ENCODE measurements at regions not wholly inside any gene's neighbourhood (a gene's known extent, or its start where the extent isn't known, plus 50 kb on each side); places are given as distances from the start of the nearest gene placed in this dataset.
"Not testable (repeated sequence)": the region's sequence is repeated elsewhere in the genome, so short reads cannot be mapped to it uniquely, and the experiment has no call there.

- DNase-seq (ENCODE audit: low read depth, low spot score): no peak
- in situ Hi-C loops (cut with HindIII; ENCODE audit: low pct_unique_long_range_greater_than_20kb, low sequenced_read_pairs): no loop called here
Measured at GRCh38 chr6:69623357-69623756, 173.5 kb downstream of the LMBRD1 start.

DNA sequence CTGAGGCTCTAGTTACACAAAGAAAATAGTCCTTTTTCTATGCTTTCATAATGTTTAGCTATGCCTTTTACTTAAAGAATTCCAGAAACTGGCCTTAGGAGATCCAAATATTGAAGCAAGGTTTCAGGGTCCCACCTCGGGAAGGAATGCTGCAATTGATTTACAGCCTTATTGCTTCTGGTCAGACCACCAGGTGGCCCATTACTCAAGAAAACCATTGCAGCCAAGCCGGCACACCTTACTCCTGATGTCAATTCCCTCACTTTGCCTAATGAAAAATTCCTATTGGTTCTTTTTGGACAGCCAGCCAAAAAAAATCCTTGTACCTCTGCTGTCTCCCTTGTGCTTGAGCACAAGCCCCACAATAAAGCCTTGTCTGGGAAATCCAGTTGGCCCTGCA is 173.9 kb downstream of the LMBRD1 start:
- in situ Hi-C loops (cut with HindIII; ENCODE audit: low pct_unique_long_range_greater_than_20kb, low sequenced_read_pairs): no loop called here
- no peak for DNase-seq (ENCODE audit: low read depth, low spot score)

DNA sequence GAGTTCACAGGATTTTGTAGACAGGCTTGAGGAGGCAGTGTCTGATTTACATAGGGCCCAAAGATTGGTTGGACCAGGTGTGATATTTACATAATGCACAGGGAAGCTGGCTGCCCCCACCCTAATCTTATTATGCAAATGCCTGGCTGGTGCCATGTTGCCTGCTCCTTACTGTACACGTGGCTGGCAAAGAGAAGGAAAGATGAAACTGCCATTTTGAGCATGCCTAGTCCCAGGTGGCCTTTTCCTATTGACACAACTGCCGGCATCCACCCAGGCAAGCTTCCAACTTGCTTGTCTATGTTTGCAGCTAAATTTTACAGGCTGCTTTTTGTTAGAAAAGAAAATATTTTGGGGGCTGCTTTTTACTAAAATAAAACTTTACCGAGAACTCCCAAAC is 174.6 kb downstream of the LMBRD1 start:
- no peak for DNase-seq (ENCODE audit: low read depth, low spot score)
- in situ Hi-C loops (cut with HindIII; ENCODE audit: low pct_unique_long_range_greater_than_20kb, low sequenced_read_pairs): no loop called here

DNA sequence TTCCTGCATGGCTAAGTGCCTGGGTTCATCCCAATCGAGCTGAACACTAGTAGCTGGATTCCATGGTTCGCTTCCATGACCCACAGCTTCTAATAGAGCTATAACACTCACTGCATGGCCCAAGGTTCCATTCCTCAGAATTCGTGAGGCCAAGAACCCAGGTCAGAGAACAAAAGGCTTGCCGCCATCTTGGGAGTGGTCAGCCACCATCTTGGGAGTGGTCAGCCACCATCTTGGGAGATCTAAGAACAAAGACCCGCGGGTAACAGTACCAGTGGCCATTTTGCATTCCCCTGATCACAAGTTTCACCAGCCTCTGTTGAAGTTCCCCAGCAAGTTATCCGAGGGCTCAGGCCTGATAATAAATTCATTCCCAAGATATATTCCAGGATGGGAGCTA is 179.6 kb downstream of the LMBRD1 start:
- in situ Hi-C loops (cut with HindIII; ENCODE audit: low pct_unique_long_range_greater_than_20kb, low sequenced_read_pairs): no loop called here

GRCh38 chr6:69609836-69610472 is 186.9 kb downstream of the LMBRD1 start:
- in situ Hi-C loops (cut with HindIII; ENCODE audit: low pct_unique_long_range_greater_than_20kb, low sequenced_read_pairs): no loop called here
- no peak for DNase-seq (ENCODE audit: low read depth, low spot score)

More for the DNA sequence above, 179.6 kb downstream of the LMBRD1 start:
- DNase-seq (ENCODE audit: low read depth, low spot score): no peak

DNA sequence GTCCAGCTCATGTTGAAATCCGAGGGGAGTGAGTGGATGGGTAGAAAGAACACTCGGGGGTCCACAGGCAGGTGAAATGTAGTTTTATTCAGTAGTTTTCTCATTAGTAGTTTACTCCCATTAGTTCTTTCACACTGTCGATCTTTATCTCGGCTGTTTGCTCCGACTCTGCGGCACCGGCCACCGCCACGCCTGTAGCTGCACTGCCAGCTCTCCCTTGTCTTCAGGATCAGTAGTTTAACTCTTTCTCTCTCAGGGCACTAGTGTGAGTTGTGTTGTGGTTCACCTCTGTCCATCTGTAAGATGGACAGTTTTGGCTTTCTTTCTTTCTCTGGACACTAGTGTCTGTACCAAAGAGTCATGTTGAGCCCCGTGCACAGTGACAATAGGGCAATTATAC is 195.7 kb downstream of the LMBRD1 start:
- no peak for DNase-seq (ENCODE audit: low read depth, low spot score)
- in situ Hi-C loops (cut with HindIII; ENCODE audit: low pct_unique_long_range_greater_than_20kb, low sequenced_read_pairs): no loop called here

GRCh38 chr6:69594405-69594804 is 202.4 kb downstream of the LMBRD1 start:
- in situ Hi-C loops (cut with HindIII; ENCODE audit: low pct_unique_long_range_greater_than_20kb, low sequenced_read_pairs): no loop called here
- no peak for DNase-seq (ENCODE audit: low read depth, low spot score)

GRCh38 chr6:69593706-69594105 is 203.1 kb downstream of the LMBRD1 start:
- DNase-seq (ENCODE audit: low read depth, low spot score): no peak

DNA sequence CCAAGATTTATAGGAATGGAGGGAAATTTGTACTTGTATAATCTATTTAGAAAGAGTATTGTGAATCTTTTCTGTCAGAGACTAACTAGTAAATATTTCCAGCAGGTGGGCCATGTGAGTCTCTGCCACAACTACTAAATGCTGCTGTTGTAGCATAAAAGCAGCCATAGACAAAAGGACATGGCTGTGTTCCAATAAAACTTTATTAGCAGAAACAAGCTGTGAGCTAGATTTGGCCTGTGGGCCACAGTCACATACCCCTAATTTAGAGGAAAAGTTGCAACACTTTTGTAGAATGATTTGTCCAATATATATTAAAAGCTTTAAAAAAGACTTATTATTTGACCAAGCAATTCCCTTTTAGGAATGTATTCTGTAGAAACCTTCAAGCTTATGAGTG is 207.2 kb downstream of the LMBRD1 start:
- in situ Hi-C loops (cut with HindIII; ENCODE audit: low pct_unique_long_range_greater_than_20kb, low sequenced_read_pairs): no loop called here
- no peak for DNase-seq (ENCODE audit: low read depth, low spot score)

More at GRCh38 chr6:69593706-69594105, 203.1 kb downstream of the LMBRD1 start:
- in situ Hi-C loops (cut with HindIII; ENCODE audit: low pct_unique_long_range_greater_than_20kb, low sequenced_read_pairs): no loop called here

GRCh38 chr6:69584913-69585729 is 211.7 kb downstream of the LMBRD1 start:
- no peak for DNase-seq (ENCODE audit: low read depth, low spot score)
- in situ Hi-C loops (cut with HindIII; ENCODE audit: low pct_unique_long_range_greater_than_20kb, low sequenced_read_pairs): no loop called here

DNA sequence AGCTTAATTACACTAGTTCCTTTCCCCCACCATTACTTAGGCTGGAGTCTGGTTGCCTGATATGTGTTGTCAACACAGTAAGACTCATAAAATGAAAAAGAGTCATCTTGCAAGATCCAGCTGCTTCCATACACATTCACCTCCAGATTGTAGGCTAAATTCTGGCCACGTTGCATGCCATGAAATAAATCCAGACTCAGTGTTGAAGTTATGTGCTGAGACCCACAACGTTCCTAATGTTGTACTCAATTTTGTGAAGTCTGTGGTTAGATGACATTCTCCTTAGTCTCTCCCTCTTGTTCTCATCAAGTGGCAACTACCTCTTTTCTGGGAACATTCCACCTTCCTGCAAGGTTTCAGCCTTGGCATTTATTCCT is 212.3 kb downstream of the LMBRD1 start:
- in situ Hi-C loops (cut with HindIII; ENCODE audit: low pct_unique_long_range_greater_than_20kb, low sequenced_read_pairs): no loop called here
- no peak for DNase-seq (ENCODE audit: low read depth, low spot score)

DNA sequence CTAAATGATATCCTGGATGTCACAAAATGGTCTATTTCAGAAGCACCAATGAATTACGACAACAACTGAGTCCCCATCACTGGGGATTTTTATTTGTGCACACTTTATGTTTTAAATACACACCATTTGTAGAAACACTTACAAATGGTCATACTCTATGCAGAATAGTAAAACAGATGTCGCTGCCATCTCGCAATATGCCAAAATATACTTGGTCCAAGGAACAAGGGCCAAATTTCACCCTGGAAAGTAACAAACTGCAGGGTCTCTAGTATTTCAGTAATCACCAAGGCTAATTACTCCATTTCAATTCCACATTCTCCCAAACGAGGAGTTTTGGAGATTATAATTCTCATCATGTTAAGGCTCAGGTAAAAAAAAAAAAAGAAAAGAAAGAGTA is 215.2 kb downstream of the LMBRD1 start:
- DNase-seq (ENCODE audit: low read depth, low spot score): no peak
- in situ Hi-C loops (cut with HindIII; ENCODE audit: low pct_unique_long_range_greater_than_20kb, low sequenced_read_pairs): no loop called here

DNA sequence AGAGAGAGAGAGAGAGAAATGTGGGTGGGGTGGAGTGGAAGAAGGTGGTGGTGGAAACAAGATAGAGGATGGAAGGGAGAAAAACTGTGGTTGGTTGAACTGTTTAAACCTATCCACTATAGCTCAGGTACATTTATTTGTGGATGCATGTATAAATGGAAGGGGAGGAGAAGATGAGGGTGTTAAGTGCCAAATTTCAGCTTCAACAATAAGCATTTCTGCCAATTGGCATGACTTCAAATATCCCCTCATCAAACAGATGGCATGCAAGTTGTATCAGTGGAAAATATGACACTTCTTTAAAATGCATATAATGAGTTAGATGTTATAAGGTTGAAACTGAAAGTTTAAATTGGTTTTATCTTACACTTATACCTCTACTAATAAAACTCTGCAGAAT is 216.1 kb downstream of the LMBRD1 start:
- in situ Hi-C loops (cut with HindIII; ENCODE audit: low pct_unique_long_range_greater_than_20kb, low sequenced_read_pairs): no loop called here
- no peak for DNase-seq (ENCODE audit: low read depth, low spot score)

DNA sequence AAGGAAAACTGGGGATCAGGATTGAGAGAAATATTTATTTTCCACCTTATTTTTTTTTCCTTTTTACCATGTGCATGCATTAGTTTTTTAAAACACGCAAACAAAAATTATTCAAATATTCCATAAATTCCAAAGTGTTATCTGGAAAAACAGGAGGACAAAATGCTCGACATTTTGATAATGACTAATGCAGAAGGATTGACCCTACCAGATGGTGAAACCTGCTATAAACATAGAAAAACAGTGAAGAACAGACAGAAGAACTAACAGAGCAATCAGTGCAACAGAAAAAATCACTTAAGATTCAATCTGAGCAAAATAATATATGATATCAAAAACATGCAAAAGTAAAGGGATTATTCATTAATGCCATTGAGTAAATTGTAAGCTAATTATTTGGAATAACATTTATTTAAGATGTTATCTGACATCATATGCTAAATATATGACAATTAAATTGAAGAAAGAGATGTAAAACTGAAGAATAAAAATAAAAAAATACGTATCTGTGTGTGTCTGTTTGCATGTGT is 218.4 kb downstream of the LMBRD1 start:
- DNase-seq (ENCODE audit: low read depth, low spot score): no peak

GRCh38 chr6:69571234-69571633 is 225.6 kb downstream of the LMBRD1 start:
- no peak for DNase-seq (ENCODE audit: low read depth, low spot score)

More for the DNA sequence above, 218.4 kb downstream of the LMBRD1 start:
- in situ Hi-C loops (cut with HindIII; ENCODE audit: low pct_unique_long_range_greater_than_20kb, low sequenced_read_pairs): no loop called here

DNA sequence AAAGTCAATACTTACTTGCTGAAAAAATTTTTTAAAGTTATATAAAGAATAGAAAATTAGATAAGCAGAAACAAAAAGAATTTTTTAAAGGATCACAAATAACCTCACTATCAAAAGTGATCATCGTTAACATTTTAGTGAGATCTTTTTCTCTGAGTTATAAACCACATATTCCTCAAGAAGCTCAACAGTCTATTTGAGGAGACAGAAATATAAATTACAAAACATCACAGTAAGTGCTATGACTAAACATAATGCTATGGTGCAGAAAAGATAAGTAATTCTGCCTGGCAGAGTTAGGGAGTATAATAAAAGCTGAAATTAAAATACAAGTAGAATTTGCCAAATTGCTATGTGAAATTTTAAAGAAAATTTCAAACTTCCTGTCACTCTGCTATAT is 226.7 kb downstream of the LMBRD1 start:
- no peak for DNase-seq (ENCODE audit: low read depth, low spot score)
- in situ Hi-C loops (cut with HindIII; ENCODE audit: low pct_unique_long_range_greater_than_20kb, low sequenced_read_pairs): no loop called here

More at GRCh38 chr6:69571234-69571633, 225.6 kb downstream of the LMBRD1 start:
- in situ Hi-C loops (cut with HindIII; ENCODE audit: low pct_unique_long_range_greater_than_20kb, low sequenced_read_pairs): no loop called here

DNA sequence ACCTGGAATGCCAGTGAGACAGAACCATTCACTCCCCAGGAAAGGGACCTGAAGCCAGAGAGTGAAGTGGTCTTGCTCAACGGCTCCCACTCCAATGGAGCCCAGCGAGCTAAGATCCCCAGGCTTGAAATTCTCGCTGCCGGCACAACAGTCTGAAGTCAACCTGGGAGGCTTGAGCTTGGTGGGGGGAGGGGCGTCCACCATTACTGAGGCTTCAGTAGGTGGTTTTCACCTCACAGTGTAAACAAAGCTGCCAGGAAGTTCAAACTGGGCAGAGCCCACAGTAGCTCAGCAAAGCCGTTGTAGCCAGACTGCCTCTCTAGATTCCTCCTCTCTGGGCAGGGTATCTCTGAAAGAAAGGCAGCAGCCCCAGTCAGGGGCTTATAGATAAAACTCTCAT is 236.2 kb downstream of the LMBRD1 start:
- DNase-seq (ENCODE audit: low read depth, low spot score); in situ Hi-C loops (cut with HindIII; ENCODE audit: low pct_unique_long_range_greater_than_20kb, low sequenced_read_pairs): not testable (repeated sequence)

GRCh38 chr6:69555088-69555638 is 241.6 kb downstream of the LMBRD1 start:
- no peak for DNase-seq (ENCODE audit: low read depth, low spot score)
- in situ Hi-C loops (cut with HindIII; ENCODE audit: low pct_unique_long_range_greater_than_20kb, low sequenced_read_pairs): no loop called here

DNA sequence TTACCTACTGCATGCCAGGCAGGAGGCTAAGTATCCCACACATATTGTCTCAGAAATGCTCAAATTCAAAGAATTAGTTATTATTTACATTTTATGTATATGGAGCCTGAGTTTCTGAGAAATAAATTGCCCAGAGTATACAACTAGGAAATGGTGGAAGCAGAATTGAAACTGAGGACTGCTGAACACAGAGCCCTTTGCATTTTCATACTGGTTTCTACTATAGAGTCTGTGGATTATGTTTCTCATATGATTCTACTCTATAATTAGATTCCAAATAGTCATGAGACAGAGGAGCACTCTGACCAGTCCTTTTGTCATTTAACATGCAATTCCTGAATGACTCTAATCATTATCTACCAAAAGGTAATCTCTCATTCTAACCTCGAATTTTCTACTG is 254.3 kb downstream of the LMBRD1 start:
- in situ Hi-C loops (cut with HindIII; ENCODE audit: low pct_unique_long_range_greater_than_20kb, low sequenced_read_pairs): no loop called here
- peak; percentile 3 for DNase-seq (ENCODE audit: low read depth, low spot score)
